Hepatocyte (in vitro differentiated cells): ENCODE measurements at regions not wholly inside any gene's neighbourhood (a gene's known extent, or its start where the extent isn't known, plus 50 kb on each side); places are given as distances from the start of the nearest gene placed in this dataset.

Experiments used
- DNase-seq: peaks from one replicate; pipeline ENCODE4 v3.0.0-alpha.2; 2016; ENCODE audit warnings: low spot score
- H2AFZ ChIP-seq: fragments of 200-600 bp; sonication (generic); 2 replicates; pipeline ENCODE4 v1.6.0; 2016; ENCODE audit warnings: antibody characterized with exemption, mild to moderate bottlenecking
- H3K27ac ChIP-seq: fragments of 200-600 bp; sonication (generic); 2 replicates; pipeline ENCODE4 v1.5.1; 2016; ENCODE audit warnings: mild to moderate bottlenecking
- H3K27me3 ChIP-seq: fragments of 200-600 bp; sonication (generic); 2 replicates; pipeline ENCODE4 v1.6.1; 2016
- H3K36me3 ChIP-seq: fragments of 200-600 bp; sonication (generic); replicated peaks from 2 replicates; pipeline ENCODE4 v1.5.1; 2016; ENCODE audit warnings: low read depth; ENCODE audit not compliant: insufficient read depth
- H3K4me1 ChIP-seq: fragments of 200-600 bp; sonication (generic); 2 replicates; pipeline ENCODE4 v1.5.1; 2016; ENCODE audit warnings: mild to moderate bottlenecking, moderate library complexity; ENCODE audit not compliant: insufficient read depth
- H3K4me2 ChIP-seq: fragments of 200-600 bp; sonication (generic); 2 replicates; pipeline ENCODE4 v1.6.0; 2016
- H3K4me3 ChIP-seq: fragments of 200-600 bp; sonication (generic); 2 replicates; pipeline ENCODE4 v1.5.1; 2016; ENCODE audit warnings: mild to moderate bottlenecking
- H3K79me2 ChIP-seq: fragments of 200-600 bp; sonication (generic); 2 replicates; pipeline ENCODE4 v1.6.0; 2017; ENCODE audit warnings: mild to moderate bottlenecking
- H3K9me2 ChIP-seq: fragments of 200-600 bp; sonication (generic); replicated peaks from 2 replicates; pipeline ENCODE4 v1.6.0; 2017; ENCODE audit warnings: mild to moderate bottlenecking; ENCODE audit not compliant: insufficient read depth
- H3K9me3 ChIP-seq: fragments of 200-600 bp; sonication (generic); 2 replicates; pipeline ENCODE4 v1.5.1; 2016; ENCODE audit warnings: low read depth, mild to moderate bottlenecking
- H4K20me1 ChIP-seq: fragments of 200-600 bp; sonication (generic); 2 replicates; pipeline ENCODE4 v1.6.0; 2016; ENCODE audit warnings: mild to moderate bottlenecking; ENCODE audit not compliant: insufficient read depth, poor library complexity, severe bottlenecking
- CTCF ChIP-seq: fragments of 200-600 bp; sonication (generic); IDR thresholded peaks from 2 replicates; pipeline ENCODE4 v1.5.1; 2016; ENCODE audit warnings: antibody characterized with exemption, mild to moderate bottlenecking; ENCODE audit not compliant: poor library complexity
- EZH2 ChIP-seq: fragments of 200-600 bp; sonication (generic); IDR thresholded peaks from 2 replicates; pipeline ENCODE4 v1.6.1; 2016; ENCODE audit warnings: antibody characterized with exemption, mild to moderate bottlenecking, borderline replicate concordance
- EZH2phosphoT487 ChIP-seq: fragments of 200-600 bp; sonication (generic); IDR thresholded peaks from one replicate; pipeline ENCODE4 v1.6.1; 2018; ENCODE audit warnings: antibody characterized with exemption, mild to moderate bottlenecking, low read depth, moderate library complexity; ENCODE audit not compliant: unreplicated experiment, severe bottlenecking
- WGBS: methylation state at CpG from one replicate; pipeline ENCODE4 v1.1.6; 2016; ENCODE audit warnings: low lambda C conversion rate; ENCODE audit errors: missing lambda C conversion rate; 5-methylcytosine and 5-hydroxymethylcytosine counted together

GRCh38 chr5:103340132-103340531, 81.6 kb downstream of the MACIR start:
- DNase-seq, result no peak
- H3K9me3 ChIP-seq, result no peaks in the 10 kb centered on the region
- H3K4me1 ChIP-seq, result no peaks in the 10 kb centered on the region
- H3K79me2 ChIP-seq, result no peaks in the 10 kb centered on the region
- no peak overlapping the region for H3K4me2 ChIP-seq
- no peaks in the 10 kb centered on the region for H3K36me3 ChIP-seq
- no peak overlapping the region for H3K27ac ChIP-seq
- TF ChIP-seq EZH2 (no peak), EZH2phosphoT487 (no peak), CTCF (no peak)
- 94% methylated on average over 2 of the region's 2 CpGs for WGBS
- H3K27me3 ChIP-seq, result no peaks in the 10 kb centered on the region
- H3K9me2 ChIP-seq, result no peaks in the 10 kb centered on the region
- H4K20me1 ChIP-seq, result no peaks in the 10 kb centered on the region
- no peak overlapping the region for H2AFZ ChIP-seq
- H3K4me3 ChIP-seq, result no peak overlapping the region

GRCh38 chr5:103336941-103337340, 78.4 kb downstream of the MACIR start:
- Histone ChIP-seq H3K27ac (no peak overlapping the region), H3K4me3 (no peak overlapping the region), H4K20me1 (no peaks in the 10 kb centered on the region), H3K27me3 (no peaks in the 10 kb centered on the region), H2AFZ (no peak overlapping the region), H3K9me3 (no peaks in the 10 kb centered on the region), H3K36me3 (no peaks in the 10 kb centered on the region), H3K4me2 (no peak overlapping the region), H3K79me2 (no peaks in the 10 kb centered on the region), H3K9me2 (no peaks in the 10 kb centered on the region), H3K4me1 (peaks cover 4% of the 10 kb centered on the region)
- WGBS, result 91% methylated on average over 2 of the region's 2 CpGs
- no peak for TF ChIP-seq EZH2phosphoT487
- no peak for TF ChIP-seq EZH2
- no peak for TF ChIP-seq CTCF
- DNase-seq, result no peak

- peaks cover 4% of the 10 kb centered on the region for H3K4me1 ChIP-seq
- WGBS, result 64% methylated on average over 2 of the region's 2 CpGs
Measured at GRCh38 chr5:103333376-103333775, 74.8 kb downstream of the MACIR start.

More at GRCh38 chr5:103333376-103333775, 74.8 kb downstream of the MACIR start:
- H2AFZ ChIP-seq, result no peak overlapping the region
- no peaks in the 10 kb centered on the region for H3K9me3 ChIP-seq
- H3K9me2 ChIP-seq, result no peaks in the 10 kb centered on the region
- H4K20me1 ChIP-seq, result no peaks in the 10 kb centered on the region
- no peak for TF ChIP-seq EZH2phosphoT487
- TF ChIP-seq CTCF, result no peak
- TF ChIP-seq EZH2, result no peak
- no peak overlapping the region for H3K4me3 ChIP-seq
- DNase-seq, result no peak
- H3K27me3 ChIP-seq, result no peaks in the 10 kb centered on the region
- no peak overlapping the region for H3K4me2 ChIP-seq
- H3K36me3 ChIP-seq, result no peaks in the 10 kb centered on the region
- no peak overlapping the region for H3K27ac ChIP-seq
- no peaks in the 10 kb centered on the region for H3K79me2 ChIP-seq
